DOHH2 (cell line): ENCODE measurements at regions not wholly inside any gene's neighbourhood (a gene's known extent, or its start where the extent isn't known, plus 50 kb on each side); places are given as distances from the start of the nearest gene placed in this dataset.

Source experiments
- H3F3A ChIP-seq: fragments of 200-600 bp; sonication (generic), shearing (Covaris generic); 2 replicates; pipeline ENCODE4 v1.6.0; 2016; ENCODE audit warnings: antibody characterized with exemption, mild to moderate bottlenecking; ENCODE audit not compliant: control insufficient read depth, insufficient read depth
- H3K27ac ChIP-seq: fragments of 200-600 bp; sonication (generic); 2 replicates; pipeline ENCODE4 v1.5.1; 2014; ENCODE audit warnings: low read depth, mild to moderate bottlenecking, low read length, moderate library complexity
- H3K27me3 ChIP-seq: fragments of 200-600 bp; sonication (generic); 2 replicates; pipeline ENCODE4 v1.6.1; 2014; ENCODE audit warnings: mild to moderate bottlenecking, low read length, mixed read lengths; ENCODE audit not compliant: control insufficient read depth
- H3K36me3 ChIP-seq: fragments of 200-600 bp; sonication (generic); 2 replicates; pipeline ENCODE4 v1.6.1; 2014; ENCODE audit warnings: mild to moderate bottlenecking, low read length, moderate library complexity, mixed read lengths; ENCODE audit not compliant: control insufficient read depth
- H3K4me1 ChIP-seq: fragments of 200-600 bp; sonication (generic); 2 replicates; pipeline ENCODE4 v1.6.1; 2014; ENCODE audit warnings: mild to moderate bottlenecking, low read length, mixed read lengths; ENCODE audit not compliant: control insufficient read depth
- H3K4me2 ChIP-seq: fragments of 200-600 bp; sonication (generic); 2 replicates; pipeline ENCODE4 v1.6.0; 2014; ENCODE audit warnings: mild to moderate bottlenecking, low read length, moderate library complexity
- H3K4me3 ChIP-seq: fragments of 200-600 bp; sonication (generic); 2 replicates; pipeline ENCODE4 v1.5.1; 2014; ENCODE audit warnings: mild to moderate bottlenecking, low read length, mixed read lengths
- H3K79me2 ChIP-seq: fragments of 200-600 bp; sonication (generic); 2 replicates; pipeline ENCODE4 v1.6.1; 2014; ENCODE audit warnings: mild to moderate bottlenecking, low read length, mixed read lengths; ENCODE audit not compliant: control insufficient read depth
- H3K9me2 ChIP-seq: fragments of 200-600 bp; sonication (generic); replicated peaks from 2 replicates; pipeline ENCODE4 v1.6.1; 2014; ENCODE audit warnings: mild to moderate bottlenecking, low read length, mixed read lengths; ENCODE audit not compliant: control insufficient read depth
- H3K9me3 ChIP-seq: fragments of 200-600 bp; sonication (generic); 2 replicates; pipeline ENCODE4 v1.6.1; 2014; ENCODE audit warnings: antibody characterized with exemption, low read length, mixed read lengths; ENCODE audit not compliant: control insufficient read depth, insufficient read depth
- H4K20me1 ChIP-seq: fragments of 200-600 bp; sonication (generic); 2 replicates; pipeline ENCODE4 v1.6.0; 2014; ENCODE audit warnings: low read depth, mild to moderate bottlenecking, antibody characterized with exemption, low read length, moderate library complexity; ENCODE audit not compliant: control insufficient read depth, insufficient read depth
- CTCF ChIP-seq: fragments of 200-600 bp; sonication (generic); IDR thresholded peaks from one replicate; pipeline ENCODE4 v1.5.1; 2014; ENCODE audit warnings: antibody characterized with exemption, mild to moderate bottlenecking, low read depth, low read length; ENCODE audit not compliant: poor library complexity, severe bottlenecking
- EZH2phosphoT487 ChIP-seq: fragments of 200-600 bp; sonication (generic); IDR thresholded peaks from 2 replicates; pipeline ENCODE4 v1.6.1; 2017; ENCODE audit warnings: borderline replicate concordance, mild to moderate bottlenecking, antibody characterized with exemption, low read length, moderate library complexity, mixed read lengths

GRCh38 chr17:71409137-71409536, 711.7 kb upstream of the SOX9 start:
- Histone ChIP-seq H3K79me2 (no peaks in the 10 kb centered on the region), H3K4me3 (no peak overlapping the region), H3K27ac (no peak overlapping the region), H3K9me3 (no peaks in the 10 kb centered on the region), H3F3A (no peaks in the 10 kb centered on the region), H3K4me1 (no peaks in the 10 kb centered on the region), H3K27me3 (no peaks in the 10 kb centered on the region), H3K9me2 (no peaks in the 10 kb centered on the region), H4K20me1 (no peaks in the 10 kb centered on the region), H3K4me2 (no peak overlapping the region), H3K36me3 (no peaks in the 10 kb centered on the region)
- TF ChIP-seq EZH2phosphoT487: no peak
- no peak for TF ChIP-seq CTCF

- no peaks in the 10 kb centered on the region for H3K79me2 ChIP-seq
- H3F3A ChIP-seq: no peaks in the 10 kb centered on the region
- H3K4me1 ChIP-seq: no peaks in the 10 kb centered on the region
- no peaks in the 10 kb centered on the region for H3K9me3 ChIP-seq
- H3K36me3 ChIP-seq: no peaks in the 10 kb centered on the region
- H3K27ac ChIP-seq: no peak overlapping the region
- no peaks in the 10 kb centered on the region for H3K9me2 ChIP-seq
- H3K4me2 ChIP-seq: no peak overlapping the region
- H3K27me3 ChIP-seq: no peaks in the 10 kb centered on the region
- no peak overlapping the region for H3K4me3 ChIP-seq
- H4K20me1 ChIP-seq: no peaks in the 10 kb centered on the region
- no peak for TF ChIP-seq EZH2phosphoT487
- TF ChIP-seq CTCF: no peak
Observed at GRCh38 chr17:71409712-71410111, 711.1 kb upstream of the SOX9 start.

GRCh38 chr17:71412803-71413202, 708.0 kb upstream of the SOX9 start:
- Histone ChIP-seq H3K4me2 (no peak overlapping the region), H3K4me1 (no peaks in the 10 kb centered on the region), H4K20me1 (no peaks in the 10 kb centered on the region), H3K9me2 (no peaks in the 10 kb centered on the region), H3F3A (no peaks in the 10 kb centered on the region), H3K27me3 (no peaks in the 10 kb centered on the region), H3K4me3 (no peak overlapping the region), H3K27ac (no peak overlapping the region), H3K9me3 (no peaks in the 10 kb centered on the region), H3K79me2 (no peaks in the 10 kb centered on the region), H3K36me3 (no peaks in the 10 kb centered on the region)
- no peak for TF ChIP-seq CTCF
- TF ChIP-seq EZH2phosphoT487: no peak

DNA sequence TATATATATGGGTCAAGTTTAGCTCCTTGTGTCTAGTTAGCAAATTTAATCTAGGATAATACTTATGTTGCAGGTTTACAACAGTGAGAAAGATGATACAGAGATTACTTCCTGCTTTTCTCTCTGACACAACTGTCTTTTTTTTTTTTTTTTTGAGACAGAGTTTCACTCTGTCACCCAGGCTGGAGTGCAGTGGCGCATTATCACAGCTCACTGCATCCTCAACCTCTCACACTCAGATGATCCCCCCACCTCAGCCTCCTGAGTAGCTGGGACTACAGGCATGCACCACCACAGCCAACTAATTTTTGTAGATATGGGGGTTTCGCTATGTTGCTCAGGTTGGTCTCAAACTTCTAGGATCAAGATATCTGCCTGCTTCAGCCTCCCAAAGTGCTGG, 706.9 kb upstream of the SOX9 start:
- H3K27ac ChIP-seq: no peak overlapping the region

More for the DNA sequence above, 706.9 kb upstream of the SOX9 start:
- Histone ChIP-seq H3K9me2 (no peaks in the 10 kb centered on the region), H4K20me1 (no peaks in the 10 kb centered on the region), H3K4me1 (no peaks in the 10 kb centered on the region), H3K27me3 (no peaks in the 10 kb centered on the region), H3K9me3 (no peaks in the 10 kb centered on the region), H3F3A (no peaks in the 10 kb centered on the region), H3K4me3 (no peak overlapping the region), H3K36me3 (no peaks in the 10 kb centered on the region), H3K4me2 (no peak overlapping the region), H3K79me2 (no peaks in the 10 kb centered on the region)
- TF ChIP-seq EZH2phosphoT487: no peak
- no peak for TF ChIP-seq CTCF
